ENCODE measurements at regions not wholly inside any gene's neighbourhood (a gene's known extent, or its start where the extent isn't known, plus 50 kb on each side); places are given as distances from the start of the nearest gene placed in this dataset.

GRCh38 chr15:69644876-69645275, 192.3 kb downstream of the RPLP1 start:
- Histone ChIP-seq H3K27ac (no peak overlapping the region), H3K4me3 (no peak overlapping the region), H3K4me1 (peaks cover 0 to 23% (median 0%) of the 10 kb centered on the region in 4 donors), H3K36me3 (no peaks in the 10 kb centered on the region), H3K27me3 (no peaks in the 10 kb centered on the region), H3K9me3 (peaks cover 0 to 11% (median 0%) of the 10 kb centered on the region in 4 donors)
- TF ChIP-seq CTCF (IDR thresholded peaks at IDR 0.05) (no peak), POLR2A (IDR thresholded peaks at IDR 0.05) (no peak), EP300 (IDR thresholded peaks at IDR 0.05) (no peak)
- 87 to 90% methylated on average over 1 of the region's 1 CpG for WGBS, 2 donors
- DNase-seq (ENCODE audit: low spot score in 2 of 2): no peak

GRCh38 chr15:69647142-69647513, 194.5 kb downstream of the RPLP1 start:
- Histone ChIP-seq H3K4me1 (peaks cover 0 to 23% (median 0%) of the 10 kb centered on the region in 4 donors), H3K27me3 (no peaks in the 10 kb centered on the region), H3K9me3 (no peaks in the 10 kb centered on the region), H3K4me3 (no peak overlapping the region), H3K36me3 (no peaks in the 10 kb centered on the region), H3K27ac (no peak overlapping the region)
- 67% methylated on average over 1 of the region's 1 CpG for WGBS, 2 donors
- no peak for TF ChIP-seq EP300 (IDR thresholded peaks at IDR 0.05)
- TF ChIP-seq CTCF (IDR thresholded peaks at IDR 0.05): no peak
- no peak for TF ChIP-seq POLR2A (IDR thresholded peaks at IDR 0.05)
- DNase-seq (ENCODE audit: low spot score in 2 of 2): no peak

GRCh38 chr15:69648212-69648611, 195.6 kb downstream of the RPLP1 start:
- Histone ChIP-seq H3K4me3 (peak overlapping the region in 1 of 4 donors; percentile 4), H3K27me3 (no peaks in the 10 kb centered on the region), H3K4me1 (peaks cover 0 to 23% (median 0%) of the 10 kb centered on the region in 4 donors), H3K9me3 (no peaks in the 10 kb centered on the region), H3K27ac (no peak overlapping the region), H3K36me3 (no peaks in the 10 kb centered on the region)
- TF ChIP-seq EP300 (IDR thresholded peaks at IDR 0.05) (no peak), CTCF (IDR thresholded peaks at IDR 0.05) (no peak), POLR2A (IDR thresholded peaks at IDR 0.05) (no peak)
- DNase-seq (ENCODE audit: low spot score in 2 of 2): no peak
- WGBS, 2 donors: 24 to 36% methylated on average over 14 of the region's 14 CpGs

- H3K4me3 ChIP-seq: no peak overlapping the region
- no peaks in the 10 kb centered on the region for H3K9me3 ChIP-seq
- no peak for TF ChIP-seq POLR2A (IDR thresholded peaks at IDR 0.05)
- TF ChIP-seq EP300 (IDR thresholded peaks at IDR 0.05): no peak
- TF ChIP-seq CTCF (IDR thresholded peaks at IDR 0.05): no peak
- 74 to 75% methylated on average over 13 of the region's 13 CpGs for WGBS, 2 donors
- no peak for DNase-seq (ENCODE audit: low spot score in 2 of 2)
- no peaks in the 10 kb centered on the region for H3K27me3 ChIP-seq
- no peaks in the 10 kb centered on the region for H3K36me3 ChIP-seq
- peaks cover 0 to 23% (median 0%) of the 10 kb centered on the region in 4 donors for H3K4me1 ChIP-seq
- H3K27ac ChIP-seq: no peak overlapping the region
Measured at GRCh38 chr15:69648775-69649735, 196.4 kb downstream of the RPLP1 start.

- H3K36me3 ChIP-seq: no peaks in the 10 kb centered on the region
- no peaks in the 10 kb centered on the region for H3K27me3 ChIP-seq
- no peak for DNase-seq (ENCODE audit: low spot score in 2 of 2)
- H3K4me3 ChIP-seq: no peak overlapping the region
- WGBS, 2 donors: 95 to 100% methylated on average over 1 of the region's 1 CpG
- no peaks in the 10 kb centered on the region for H3K9me3 ChIP-seq
- TF ChIP-seq CTCF (IDR thresholded peaks at IDR 0.05) (no peak), POLR2A (IDR thresholded peaks at IDR 0.05) (no peak), EP300 (IDR thresholded peaks at IDR 0.05) (no peak)
- H3K27ac ChIP-seq: no peak overlapping the region
- H3K4me1 ChIP-seq: peaks cover 0 to 15% (median 0%) of the 10 kb centered on the region in 4 donors
Measured at GRCh38 chr15:69652293-69652692, 199.7 kb downstream of the RPLP1 start.

All from tibial nerve (tissue), 4 donors.